Stimulated activated memory B cell treated with anti-CD40 and anti-IgM and Interleukin-4, amounts not matched to agents 10 μg/mL and 1 μg/mL and 100 μg/mL, for 72 hours (primary cell): ENCODE measurements at regions not wholly inside any gene's neighbourhood (a gene's known extent, or its start where the extent isn't known, plus 50 kb on each side); places are given as distances from the start of the nearest gene placed in this dataset.

ENCODE experiments used
- ATAC-seq: fragments of 150-1000 bp; cut with Tn5 transposase; 2 replicates; pipeline ENCODE4 v1.10.0; 2021
- H3K27ac Mint-ChIP-seq: one replicate; pipeline ENCODE4 v1.8.0; 2022; ENCODE audit warnings: mild to moderate bottlenecking, mixed read lengths
- H3K27me3 Mint-ChIP-seq: one replicate; pipeline ENCODE4 v1.8.0; 2022; ENCODE audit warnings: mixed read lengths
- H3K36me3 Mint-ChIP-seq: one replicate; pipeline ENCODE4 v1.8.0; 2022; ENCODE audit warnings: mixed read lengths
- H3K4me1 Mint-ChIP-seq: one replicate; pipeline ENCODE4 v1.8.0; 2022; ENCODE audit warnings: mixed read lengths
- H3K4me3 Mint-ChIP-seq: one replicate; pipeline ENCODE4 v1.8.0; 2022; ENCODE audit warnings: mild to moderate bottlenecking, moderate library complexity, mixed read lengths
- H3K9me3 Mint-ChIP-seq: one replicate; pipeline ENCODE4 v1.8.0; 2022; ENCODE audit warnings: mixed read lengths

DNA sequence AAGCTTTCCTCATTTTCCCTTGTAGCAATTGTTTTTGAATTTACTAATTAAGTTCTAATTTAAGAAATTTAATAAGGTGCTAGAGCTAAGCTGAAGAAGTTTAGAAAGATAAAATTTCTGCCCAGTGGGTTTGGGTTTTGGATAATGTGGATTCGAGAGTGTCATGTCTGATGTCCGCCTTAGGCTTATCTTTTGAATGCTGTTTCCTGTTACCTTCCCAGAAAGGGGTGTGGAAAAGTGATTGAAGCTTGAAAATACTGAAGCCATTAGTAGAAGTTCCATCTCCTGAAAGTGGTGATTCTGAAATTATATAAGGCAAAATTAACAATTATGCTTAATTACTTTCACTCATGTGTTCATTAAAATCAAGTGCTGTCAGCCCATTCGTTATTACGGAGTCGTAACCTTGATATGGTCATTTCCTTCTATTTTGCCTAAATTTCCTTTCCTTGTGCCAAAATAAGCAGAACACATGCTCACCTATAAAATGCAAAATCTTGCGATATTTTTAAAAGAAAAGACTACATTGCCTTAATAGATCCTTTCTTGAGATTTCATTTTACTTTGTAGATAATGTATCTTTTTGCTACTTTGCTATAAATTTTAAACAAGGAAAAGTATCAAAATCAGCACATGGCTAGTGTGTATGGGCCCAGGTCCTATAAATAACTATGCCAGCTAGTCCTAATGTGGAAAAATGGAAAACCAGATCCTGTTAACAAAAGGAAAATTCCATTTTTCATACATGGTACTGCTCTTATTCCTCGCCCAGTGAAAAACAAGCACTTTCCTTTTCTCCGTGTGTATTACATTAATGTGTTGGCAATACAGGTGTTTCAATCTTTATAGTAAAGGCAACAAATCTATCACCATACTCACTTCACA is 97.3 kb downstream of the ICOS start:
- no peaks in the 10 kb centered on the region for H3K9me3 Mint-ChIP-seq
- H3K27me3 Mint-ChIP-seq: no peaks in the 10 kb centered on the region
- H3K27ac Mint-ChIP-seq: no peak overlapping the region
- no peak for ATAC-seq
- H3K4me1 Mint-ChIP-seq: no peaks in the 10 kb centered on the region
- no peaks in the 10 kb centered on the region for H3K36me3 Mint-ChIP-seq
- H3K4me3 Mint-ChIP-seq: no peak overlapping the region

DNA sequence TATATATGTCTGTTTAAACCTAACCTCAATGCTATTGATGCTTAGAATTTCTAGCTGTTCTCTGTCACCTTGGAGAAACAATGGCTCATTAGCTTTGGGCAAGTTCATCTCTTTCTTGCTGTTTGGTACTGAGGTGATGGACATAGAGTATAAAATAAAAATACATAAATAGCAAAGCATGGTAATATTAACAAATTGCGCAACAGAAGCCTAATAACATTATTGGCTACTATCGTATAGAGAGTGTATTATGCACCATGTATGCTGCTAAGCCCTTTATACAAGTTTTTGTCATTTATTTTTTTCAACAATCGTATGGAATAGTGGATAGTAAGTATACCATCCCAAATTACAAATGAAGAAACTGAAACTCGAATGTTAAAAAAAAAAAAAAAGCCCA is 100.1 kb downstream of the ICOS start:
- no peak overlapping the region for H3K27ac Mint-ChIP-seq
- no peak for ATAC-seq
- no peaks in the 10 kb centered on the region for H3K36me3 Mint-ChIP-seq
- no peaks in the 10 kb centered on the region for H3K27me3 Mint-ChIP-seq
- no peaks in the 10 kb centered on the region for H3K4me1 Mint-ChIP-seq
- H3K9me3 Mint-ChIP-seq: peaks cover 2% of the 10 kb centered on the region
- H3K4me3 Mint-ChIP-seq: no peak overlapping the region

DNA sequence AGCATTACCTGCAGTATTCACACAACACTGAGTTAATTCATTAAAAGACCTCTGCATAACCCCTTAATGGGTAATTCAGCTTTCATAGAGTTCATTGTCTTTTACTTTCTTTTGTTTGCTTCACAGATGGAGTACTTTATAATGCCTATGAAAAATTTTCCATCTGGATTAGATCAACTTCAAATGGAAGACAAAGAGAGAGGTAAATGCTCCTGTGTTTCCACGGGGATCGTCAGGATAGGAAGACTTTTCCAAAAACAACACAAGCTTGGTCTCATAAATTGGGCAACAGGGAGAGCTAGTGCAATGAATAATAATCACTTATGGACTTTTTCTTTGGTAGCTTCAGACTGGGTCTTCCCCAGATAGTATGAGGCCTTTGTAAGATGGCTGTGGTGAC is 100.7 kb downstream of the ICOS start:
- Mint-ChIP-seq H3K36me3 (no peaks in the 10 kb centered on the region), H3K4me1 (no peaks in the 10 kb centered on the region), H3K9me3 (peaks cover 2% of the 10 kb centered on the region), H3K4me3 (no peak overlapping the region), H3K27me3 (no peaks in the 10 kb centered on the region), H3K27ac (no peak overlapping the region)
- no peak for ATAC-seq

DNA sequence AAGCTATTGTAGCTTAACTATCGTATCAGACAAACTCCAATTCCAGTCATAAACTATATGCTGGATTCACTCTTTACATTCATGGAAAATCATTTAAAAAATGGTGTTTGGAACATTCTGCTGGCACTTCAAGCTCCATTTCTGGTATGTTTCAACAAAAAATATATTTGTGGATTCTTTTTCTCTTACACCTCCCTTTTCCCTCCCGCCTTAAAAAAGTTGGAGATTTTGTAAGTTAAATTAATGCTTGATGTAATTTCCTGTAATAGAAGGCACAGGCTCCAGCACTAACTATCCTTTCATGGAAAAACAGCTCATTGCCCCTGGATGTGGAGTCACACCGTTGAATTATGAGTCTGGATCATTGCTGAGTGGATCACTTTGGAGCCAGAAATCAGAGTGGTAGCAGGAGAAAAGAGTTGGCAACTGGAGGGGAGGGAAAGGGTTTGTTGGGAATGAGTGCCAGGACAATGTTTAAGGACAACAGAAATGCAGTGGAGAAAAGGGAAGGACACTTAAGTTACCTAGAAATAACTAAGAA is 102.8 kb downstream of the ICOS start:
- Mint-ChIP-seq H3K36me3 (no peaks in the 10 kb centered on the region), H3K27ac (no peak overlapping the region), H3K9me3 (peaks cover 2% of the 10 kb centered on the region), H3K27me3 (peaks cover 3% of the 10 kb centered on the region), H3K4me1 (peaks cover under 1% of the 10 kb centered on the region), H3K4me3 (no peak overlapping the region)
- ATAC-seq: no peak

DNA sequence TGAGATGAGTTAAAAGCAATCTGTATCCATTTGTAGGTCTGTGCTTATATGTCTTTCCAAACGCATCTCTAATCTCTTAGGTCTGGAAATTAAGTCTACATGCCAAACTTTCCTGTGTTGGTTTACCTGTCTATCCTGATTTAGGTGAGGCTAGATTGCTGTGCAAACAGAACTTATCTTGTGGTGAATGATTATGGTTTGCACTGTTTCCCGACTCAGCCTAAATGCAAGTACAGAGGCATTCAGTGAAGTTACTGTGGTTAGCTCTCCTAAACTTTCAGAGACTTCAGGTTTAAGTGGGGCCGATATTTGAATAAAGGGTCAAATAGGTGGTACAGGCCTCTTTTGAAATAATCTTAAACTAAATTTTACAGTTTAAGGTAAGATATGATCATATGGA is 103.5 kb downstream of the ICOS start:
- Mint-ChIP-seq H3K9me3 (peaks cover 2% of the 10 kb centered on the region), H3K27me3 (peaks cover 9% of the 10 kb centered on the region), H3K4me3 (no peak overlapping the region), H3K36me3 (no peaks in the 10 kb centered on the region), H3K4me1 (peaks cover 7% of the 10 kb centered on the region), H3K27ac (no peak overlapping the region)
- no peak for ATAC-seq

DNA sequence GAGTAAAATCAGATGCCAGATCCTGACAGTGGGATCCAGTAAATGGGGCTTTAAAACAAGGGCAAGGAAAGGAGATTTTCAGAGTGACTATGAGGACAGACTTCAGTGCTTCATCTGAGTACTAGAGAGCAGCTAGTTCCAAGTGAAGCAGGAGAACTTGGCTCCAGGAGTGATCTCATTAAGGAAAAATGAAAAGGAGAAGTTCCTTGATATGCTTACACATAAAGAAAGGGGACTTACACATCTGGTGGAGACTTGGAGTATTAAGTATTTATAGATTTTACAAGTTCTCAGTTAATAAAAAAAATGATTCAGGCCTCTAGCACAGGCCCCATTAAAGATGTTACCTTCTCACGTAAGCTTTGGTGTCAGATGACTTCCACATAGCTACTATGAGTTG is 105.8 kb downstream of the ICOS start:
- H3K36me3 Mint-ChIP-seq: no peaks in the 10 kb centered on the region
- ATAC-seq: no peak
- H3K27ac Mint-ChIP-seq: no peak overlapping the region
- H3K9me3 Mint-ChIP-seq: peaks cover 5% of the 10 kb centered on the region
- H3K4me1 Mint-ChIP-seq: peaks cover 8% of the 10 kb centered on the region
- no peak overlapping the region for H3K4me3 Mint-ChIP-seq
- H3K27me3 Mint-ChIP-seq: peaks cover 9% of the 10 kb centered on the region

DNA sequence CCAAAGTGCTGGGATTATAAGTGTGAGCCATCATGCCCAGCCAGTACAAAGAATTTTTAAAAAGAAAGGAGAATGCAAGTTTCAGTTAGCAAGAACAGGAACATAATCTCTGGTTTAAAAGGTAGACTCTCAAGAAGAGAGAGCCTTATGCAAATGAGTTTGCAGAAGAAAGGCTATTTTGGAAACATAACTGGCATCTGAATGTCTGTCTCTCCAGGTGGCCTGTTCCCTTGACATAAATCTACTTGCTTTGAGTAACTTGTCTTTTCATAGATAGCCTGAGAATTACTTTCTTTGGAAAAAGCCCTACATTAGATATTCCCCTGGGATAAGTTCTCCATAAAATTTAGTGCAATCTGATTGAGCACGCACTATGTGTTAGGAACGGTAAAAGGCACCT is 109.6 kb downstream of the ICOS start:
- Mint-ChIP-seq H3K27ac (no peak overlapping the region), H3K36me3 (no peaks in the 10 kb centered on the region), H3K9me3 (peaks cover 5% of the 10 kb centered on the region), H3K27me3 (peaks cover 21% of the 10 kb centered on the region), H3K4me3 (no peak overlapping the region), H3K4me1 (peaks cover 8% of the 10 kb centered on the region)
- no peak for ATAC-seq

DNA sequence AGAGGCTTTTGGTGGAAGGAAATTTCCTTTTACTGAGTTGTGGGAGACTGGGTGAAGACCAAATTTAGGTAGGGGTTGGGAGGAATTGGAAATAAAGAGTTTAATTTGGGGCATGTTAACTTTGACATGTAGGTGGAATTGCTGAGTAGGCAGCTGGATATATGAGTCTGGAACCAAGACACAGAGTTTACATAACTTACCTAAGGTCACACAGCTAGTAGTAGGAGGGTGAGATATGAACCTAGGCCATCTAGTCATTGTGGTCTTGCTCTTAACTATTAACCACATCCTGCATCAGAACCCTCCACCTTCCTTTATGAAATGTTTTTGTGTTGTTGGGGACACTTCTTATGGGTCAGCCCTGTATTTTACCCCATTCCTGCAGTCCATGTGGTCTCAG is 113.1 kb downstream of the ICOS start:
- no peak overlapping the region for H3K27ac Mint-ChIP-seq
- peaks cover 5% of the 10 kb centered on the region for H3K4me1 Mint-ChIP-seq
- H3K4me3 Mint-ChIP-seq: no peak overlapping the region
- peaks cover 16% of the 10 kb centered on the region for H3K27me3 Mint-ChIP-seq
- peaks cover 2% of the 10 kb centered on the region for H3K9me3 Mint-ChIP-seq
- no peak for ATAC-seq
- no peaks in the 10 kb centered on the region for H3K36me3 Mint-ChIP-seq

DNA sequence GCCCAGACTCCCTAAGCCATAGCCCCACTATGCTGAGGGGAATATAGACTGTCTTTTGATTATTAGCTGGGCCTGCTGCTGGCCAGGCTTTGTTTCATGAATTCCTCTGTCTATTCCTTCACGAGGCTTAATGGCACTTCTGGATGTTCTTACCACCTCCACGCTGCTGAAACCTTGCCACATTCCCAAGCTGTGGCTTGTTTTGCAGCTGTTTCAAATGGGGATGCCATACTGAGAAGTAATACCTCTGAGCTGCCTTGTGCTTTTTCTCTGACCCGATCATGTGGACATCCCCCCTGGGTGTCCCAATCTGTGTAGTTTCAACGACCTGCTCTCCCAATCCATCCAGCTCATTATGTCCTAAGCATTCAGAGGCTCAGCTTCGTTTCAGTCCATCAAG is 114.1 kb downstream of the ICOS start:
- Mint-ChIP-seq H3K36me3 (no peaks in the 10 kb centered on the region), H3K4me1 (no peaks in the 10 kb centered on the region), H3K27ac (no peak overlapping the region), H3K27me3 (peaks cover 12% of the 10 kb centered on the region), H3K9me3 (peaks cover 2% of the 10 kb centered on the region), H3K4me3 (no peak overlapping the region)
- no peak for ATAC-seq

DNA sequence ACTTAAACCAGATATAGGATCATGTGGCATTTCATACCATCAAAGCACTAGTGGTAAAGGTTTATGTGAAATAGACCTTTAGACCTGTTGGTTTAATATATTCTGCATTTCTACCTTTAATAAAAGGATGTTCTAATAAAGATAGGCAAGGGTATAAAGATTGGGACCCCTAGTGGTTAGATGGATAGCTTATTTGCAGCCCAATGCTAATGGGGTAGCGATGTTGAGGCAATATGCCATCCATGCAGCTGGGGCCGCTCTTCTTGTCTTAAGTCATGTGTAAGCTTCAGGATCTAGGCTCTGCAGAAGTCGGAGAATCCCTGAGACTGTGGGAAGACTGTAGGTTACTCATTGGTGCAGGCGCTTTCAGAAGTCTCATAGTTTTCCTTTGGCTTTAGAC is 114.9 kb downstream of the ICOS start:
- Mint-ChIP-seq H3K9me3 (peaks cover 2% of the 10 kb centered on the region), H3K36me3 (no peaks in the 10 kb centered on the region), H3K4me1 (no peaks in the 10 kb centered on the region), H3K4me3 (no peak overlapping the region), H3K27ac (no peak overlapping the region), H3K27me3 (peaks cover 12% of the 10 kb centered on the region)
- ATAC-seq: no peak

DNA sequence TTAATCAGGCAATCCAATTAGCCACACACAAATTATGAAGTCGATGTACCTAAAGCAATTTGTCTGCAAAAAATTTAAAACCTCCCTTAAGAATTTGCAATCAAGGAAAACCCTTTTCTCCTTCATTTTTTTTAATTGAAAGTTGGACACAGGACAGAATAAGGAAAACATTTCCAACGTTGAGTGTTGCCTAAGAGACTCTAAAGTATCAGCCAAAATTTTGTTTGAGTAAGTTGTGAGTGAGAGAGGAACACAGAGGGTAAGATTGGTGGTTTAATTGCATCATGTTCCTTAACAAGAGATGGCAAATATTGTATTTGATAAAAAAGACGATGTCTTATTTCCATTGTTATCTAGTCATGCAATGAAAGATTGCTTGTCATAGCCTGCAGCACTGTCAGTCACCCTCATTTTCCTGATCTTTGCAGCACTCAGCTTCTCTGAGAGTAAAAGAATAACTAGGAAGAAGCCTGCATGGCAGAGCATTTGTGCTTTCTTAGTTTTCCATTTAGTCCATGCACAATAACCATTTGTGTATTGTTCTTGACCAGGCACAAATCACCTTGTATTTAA is 115.5 kb downstream of the ICOS start:
- no peaks in the 10 kb centered on the region for H3K36me3 Mint-ChIP-seq
- H3K27me3 Mint-ChIP-seq: peaks cover 12% of the 10 kb centered on the region
- H3K4me3 Mint-ChIP-seq: no peak overlapping the region
- H3K27ac Mint-ChIP-seq: no peak overlapping the region
- H3K4me1 Mint-ChIP-seq: no peaks in the 10 kb centered on the region
- no peaks in the 10 kb centered on the region for H3K9me3 Mint-ChIP-seq
- ATAC-seq: no peak

DNA sequence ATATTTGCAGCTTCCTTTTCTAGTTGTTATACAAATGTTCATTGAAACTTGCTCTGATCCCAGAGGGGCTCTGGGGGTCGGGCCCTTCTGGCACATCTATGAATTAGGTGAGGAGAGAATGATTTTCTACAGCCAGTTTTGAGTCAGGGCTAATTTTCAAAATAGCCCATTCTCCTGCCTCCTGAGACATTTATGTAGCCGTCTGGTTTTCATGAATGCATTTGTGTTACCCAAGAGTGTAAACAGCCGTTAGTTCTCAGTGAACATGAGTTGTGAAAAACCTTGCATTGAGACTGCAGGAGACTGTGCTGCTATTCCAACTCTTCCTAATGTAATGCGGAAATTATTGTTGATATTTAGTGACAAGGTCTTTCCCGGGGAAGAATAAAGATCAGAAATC is 122.5 kb downstream of the ICOS start:
- H3K27me3 Mint-ChIP-seq: no peaks in the 10 kb centered on the region
- H3K9me3 Mint-ChIP-seq: peaks cover 4% of the 10 kb centered on the region
- H3K4me1 Mint-ChIP-seq: no peaks in the 10 kb centered on the region
- no peak for ATAC-seq
- no peak overlapping the region for H3K27ac Mint-ChIP-seq
- H3K4me3 Mint-ChIP-seq: no peak overlapping the region
- no peaks in the 10 kb centered on the region for H3K36me3 Mint-ChIP-seq

DNA sequence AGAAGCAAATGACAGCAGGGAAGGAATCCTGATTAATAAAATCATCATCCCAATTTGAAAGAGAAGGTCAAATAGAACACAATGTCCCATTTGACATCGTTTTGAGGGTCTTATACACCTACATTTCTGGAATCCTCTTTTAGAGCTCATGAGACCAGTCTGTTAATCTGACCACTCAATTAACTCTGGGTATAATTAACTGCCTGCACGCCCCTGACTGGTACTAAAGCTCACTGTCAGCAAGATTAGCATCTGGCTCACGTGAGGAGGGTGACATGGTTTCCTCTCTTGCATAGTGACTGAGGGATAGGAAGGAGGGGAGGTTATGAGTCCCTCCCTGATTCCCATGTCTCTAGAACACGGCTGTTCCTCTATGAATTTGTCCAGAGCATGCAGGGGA is 124.3 kb downstream of the ICOS start:
- no peaks in the 10 kb centered on the region for H3K27me3 Mint-ChIP-seq
- no peak overlapping the region for H3K27ac Mint-ChIP-seq
- no peak overlapping the region for H3K4me3 Mint-ChIP-seq
- no peaks in the 10 kb centered on the region for H3K4me1 Mint-ChIP-seq
- no peak for ATAC-seq
- H3K9me3 Mint-ChIP-seq: peaks cover 4% of the 10 kb centered on the region
- no peaks in the 10 kb centered on the region for H3K36me3 Mint-ChIP-seq

DNA sequence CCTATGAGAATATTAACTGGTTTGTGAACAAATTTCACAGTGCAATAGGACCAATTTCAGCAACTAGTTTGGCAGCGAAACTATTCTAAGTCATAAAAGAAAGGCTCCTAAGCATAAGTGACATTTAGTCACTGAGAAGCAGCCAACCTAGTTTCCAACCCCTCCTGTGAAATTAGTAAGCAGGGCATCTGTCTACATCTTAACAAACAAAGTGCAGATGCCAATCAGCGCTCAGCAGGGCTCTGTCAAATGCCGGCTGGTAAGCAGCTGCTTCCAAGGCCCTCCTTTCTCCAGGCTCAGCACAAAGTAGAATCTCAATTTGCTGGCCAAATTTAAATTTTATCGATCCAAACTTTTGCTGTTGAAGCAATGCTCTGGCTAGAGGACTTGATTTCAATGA is 124.7 kb downstream of the ICOS start:
- ATAC-seq: no peak
- H3K4me3 Mint-ChIP-seq: no peak overlapping the region
- no peaks in the 10 kb centered on the region for H3K4me1 Mint-ChIP-seq
- H3K9me3 Mint-ChIP-seq: peaks cover 4% of the 10 kb centered on the region
- H3K27me3 Mint-ChIP-seq: no peaks in the 10 kb centered on the region
- no peaks in the 10 kb centered on the region for H3K36me3 Mint-ChIP-seq
- H3K27ac Mint-ChIP-seq: no peak overlapping the region

DNA sequence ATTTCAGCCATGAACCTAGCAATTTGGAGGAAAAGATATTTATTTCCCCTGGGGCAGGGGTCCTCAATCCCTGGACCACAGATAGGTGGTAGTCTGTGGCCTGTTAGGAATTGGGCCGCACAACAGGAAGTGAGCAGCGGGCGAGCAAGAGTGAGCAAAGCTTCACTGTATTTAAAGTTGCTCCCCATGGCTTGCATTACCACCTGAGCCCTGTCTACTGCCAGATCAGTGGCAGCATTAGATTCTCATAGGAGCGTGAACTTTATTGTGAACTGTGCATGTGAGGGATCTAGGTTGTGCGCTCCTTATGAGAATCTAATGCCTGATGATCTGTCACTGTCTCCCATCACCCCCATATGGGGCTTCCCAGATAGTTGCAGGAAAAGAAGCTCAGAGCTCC is 127.6 kb downstream of the ICOS start:
- ATAC-seq: no peak
- H3K36me3 Mint-ChIP-seq: no peaks in the 10 kb centered on the region
- H3K27ac Mint-ChIP-seq: no peak overlapping the region
- no peaks in the 10 kb centered on the region for H3K4me1 Mint-ChIP-seq
- no peaks in the 10 kb centered on the region for H3K27me3 Mint-ChIP-seq
- no peak overlapping the region for H3K4me3 Mint-ChIP-seq
- peaks cover 4% of the 10 kb centered on the region for H3K9me3 Mint-ChIP-seq

DNA sequence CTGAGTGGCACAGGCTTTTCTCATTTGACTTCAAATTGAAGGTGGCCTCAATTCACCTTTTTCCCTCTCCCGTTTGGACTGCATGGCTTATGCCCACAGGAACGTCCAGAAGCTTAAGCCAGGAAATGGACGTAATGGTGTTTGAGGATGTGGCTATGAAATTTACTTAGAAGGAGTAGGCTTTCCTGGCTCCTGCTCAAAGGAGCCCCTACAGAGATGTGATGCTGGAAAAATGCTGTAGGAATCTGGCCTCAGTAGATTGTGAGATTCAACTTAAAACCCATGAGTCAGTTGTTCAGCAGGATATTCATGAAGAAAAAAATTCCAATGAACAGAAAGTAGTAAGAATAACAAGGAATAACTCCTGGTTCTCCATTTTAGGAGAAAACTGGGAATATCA is 129.0 kb downstream of the ICOS start:
- H3K36me3 Mint-ChIP-seq: no peaks in the 10 kb centered on the region
- no peaks in the 10 kb centered on the region for H3K27me3 Mint-ChIP-seq
- no peaks in the 10 kb centered on the region for H3K4me1 Mint-ChIP-seq
- H3K27ac Mint-ChIP-seq: no peak overlapping the region
- H3K4me3 Mint-ChIP-seq: no peak overlapping the region
- H3K9me3 Mint-ChIP-seq: peaks cover 4% of the 10 kb centered on the region
- ATAC-seq: no peak
